ENCODE measurements at regions not wholly inside any gene's neighbourhood (a gene's known extent, or its start where the extent isn't known, plus 50 kb on each side); places are given as distances from the start of the nearest gene placed in this dataset.
"Not testable (repeated sequence)": the region's sequence is repeated elsewhere in the genome, so short reads cannot be mapped to it uniquely, and the experiment has no call there.

GRCh38 chr5:101743000-101743399 is 553.1 kb downstream of the SLCO4C1 start:
- DNase-seq = not testable (repeated sequence)

GRCh38 chr5:101728933-101729332 is 567.2 kb downstream of the SLCO4C1 start:
- DNase-seq = no peak

- DNase-seq = no peak
Measured at GRCh38 chr5:101721543-101721942, 574.5 kb downstream of the SLCO4C1 start.

- DNase-seq = no peak
Measured at GRCh38 chr5:101720033-101720432, 576.1 kb downstream of the SLCO4C1 start.

GRCh38 chr5:101717721-101718120 is 578.4 kb downstream of the SLCO4C1 start:
- no peak for DNase-seq

GRCh38 chr5:101716941-101717340 is 579.1 kb downstream of the SLCO4C1 start:
- no peak for DNase-seq

GRCh38 chr5:101715790-101716189 is 580.3 kb downstream of the SLCO4C1 start:
- DNase-seq = not testable (repeated sequence)

- no peak for DNase-seq
Measured at GRCh38 chr5:101689306-101689705, 606.8 kb downstream of the SLCO4C1 start.

GRCh38 chr5:101688156-101688555 is 607.9 kb downstream of the SLCO4C1 start:
- DNase-seq = no peak

GRCh38 chr5:101687349-101687985 is 608.6 kb downstream of the SLCO4C1 start:
- DNase-seq = no peak

GRCh38 chr5:101686536-101687157 is 609.4 kb downstream of the SLCO4C1 start:
- DNase-seq = no peak

GRCh38 chr5:101679816-101680215 is 616.3 kb downstream of the SLCO4C1 start:
- no peak for DNase-seq

- DNase-seq = peak; percentile 68
Measured at GRCh38 chr5:101678481-101679193, 617.4 kb downstream of the SLCO4C1 start.

- no peak for DNase-seq
Measured at GRCh38 chr5:101677961-101678360, 618.1 kb downstream of the SLCO4C1 start.

- DNase-seq = no peak
Measured at GRCh38 chr5:101676646-101677045, 619.4 kb downstream of the SLCO4C1 start.

GRCh38 chr5:101675510-101676219 is 620.4 kb downstream of the SLCO4C1 start:
- no peak for DNase-seq

- DNase-seq = no peak
Measured at GRCh38 chr5:101673120-101673519, 623.0 kb downstream of the SLCO4C1 start.

- DNase-seq = no peak
Measured at GRCh38 chr5:101664071-101664791, 631.9 kb downstream of the SLCO4C1 start.

GRCh38 chr5:101663543-101663942 is 632.5 kb downstream of the SLCO4C1 start:
- DNase-seq = no peak

- no peak for DNase-seq
Measured at GRCh38 chr5:101662263-101662662, 633.8 kb downstream of the SLCO4C1 start.

- no peak for DNase-seq
Measured at GRCh38 chr5:101658433-101658832, 637.7 kb downstream of the SLCO4C1 start.

GRCh38 chr5:101653996-101654395 is 642.1 kb downstream of the SLCO4C1 start:
- DNase-seq = no peak
